ENCODE measurements at regions not wholly inside any gene's neighbourhood (a gene's known extent, or its start where the extent isn't known, plus 50 kb on each side); places are given as distances from the start of the nearest gene placed in this dataset.

DNA sequence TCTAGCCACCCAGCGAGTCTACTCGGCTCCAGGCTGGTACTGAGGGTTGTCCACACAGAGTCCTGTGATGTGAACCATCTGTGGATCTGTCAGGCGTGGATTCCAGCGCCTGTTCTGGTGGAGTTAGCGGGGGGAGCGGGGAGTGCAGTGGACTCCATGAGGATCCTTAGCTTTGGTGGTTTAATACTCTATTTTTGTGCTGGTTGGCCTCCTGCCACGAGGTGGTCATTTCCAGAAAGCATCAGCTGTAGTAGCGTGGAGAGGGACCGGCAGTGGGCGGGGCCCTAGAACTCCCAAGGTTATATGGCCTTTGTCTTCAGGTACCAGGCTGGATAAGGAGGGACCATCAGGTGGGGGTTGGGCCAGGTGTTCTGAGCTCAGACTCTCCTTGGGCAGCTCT lies 446.5 kb downstream of the EDEM1 start:
- Mint-ChIP-seq H3K9me3 (peaks cover 5% of the 10 kb centered on the region), H3K27me3 (ENCODE audit: low read depth) (no peaks in the 10 kb centered on the region)
- DNase-seq (ENCODE audit: low read depth, low spot score) = no peak

GRCh38 chr3:5634411-5634810 lies 446.9 kb downstream of the EDEM1 start:
- TF ChIP-seq CTCF (conservative IDR thresholded peaks at IDR 0.05) = no peak
- H3K27me3 Mint-ChIP-seq (ENCODE audit: low read depth) = no peaks in the 10 kb centered on the region
- DNase-seq (ENCODE audit: low read depth, low spot score) = no peak
- H3K36me3 Mint-ChIP-seq (ENCODE audit: low read depth) = no peaks in the 10 kb centered on the region
- no peak overlapping the region for H3K4me3 Mint-ChIP-seq
- no peak overlapping the region for H3K27ac Mint-ChIP-seq (ENCODE audit: unreplicated experiment)
- H3K9me3 Mint-ChIP-seq = peaks cover 5% of the 10 kb centered on the region
- H3K4me1 Mint-ChIP-seq = peaks cover 7% of the 10 kb centered on the region

More for the DNA sequence above, 446.5 kb downstream of the EDEM1 start:
- no peak for TF ChIP-seq CTCF (conservative IDR thresholded peaks at IDR 0.05)
- Mint-ChIP-seq H3K36me3 (ENCODE audit: low read depth) (no peaks in the 10 kb centered on the region), H3K4me3 (no peak overlapping the region), H3K4me1 (peaks cover 7% of the 10 kb centered on the region), H3K27ac (ENCODE audit: unreplicated experiment) (no peak overlapping the region)

GRCh38 chr3:5635746-5636145 lies 448.2 kb downstream of the EDEM1 start:
- TF ChIP-seq CTCF (conservative IDR thresholded peaks at IDR 0.05) = no peak
- Mint-ChIP-seq H3K27me3 (ENCODE audit: low read depth) (no peaks in the 10 kb centered on the region), H3K4me1 (peaks cover 7% of the 10 kb centered on the region), H3K36me3 (ENCODE audit: low read depth) (no peaks in the 10 kb centered on the region), H3K9me3 (peaks cover 9% of the 10 kb centered on the region), H3K27ac (ENCODE audit: unreplicated experiment) (no peak overlapping the region), H3K4me3 (no peak overlapping the region)
- DNase-seq (ENCODE audit: low read depth, low spot score) = no peak

- no peak for DNase-seq (ENCODE audit: low read depth, low spot score)
- Mint-ChIP-seq H3K4me1 (peaks cover 7% of the 10 kb centered on the region), H3K36me3 (ENCODE audit: low read depth) (no peaks in the 10 kb centered on the region), H3K4me3 (no peak overlapping the region), H3K27ac (ENCODE audit: unreplicated experiment) (no peak overlapping the region), H3K27me3 (ENCODE audit: low read depth) (no peaks in the 10 kb centered on the region), H3K9me3 (peaks cover 24% of the 10 kb centered on the region)
- no peak for TF ChIP-seq CTCF (conservative IDR thresholded peaks at IDR 0.05)
These were observed 451.0 kb downstream of the EDEM1 start for GRCh38 chr3:5638550-5638949.

- H3K4me1 Mint-ChIP-seq = peaks cover 16% of the 10 kb centered on the region
- TF ChIP-seq CTCF (conservative IDR thresholded peaks at IDR 0.05) = no peak
- H3K4me3 Mint-ChIP-seq = no peak overlapping the region
- no peak overlapping the region for H3K27ac Mint-ChIP-seq (ENCODE audit: unreplicated experiment)
- H3K36me3 Mint-ChIP-seq (ENCODE audit: low read depth) = no peaks in the 10 kb centered on the region
- H3K27me3 Mint-ChIP-seq (ENCODE audit: low read depth) = no peaks in the 10 kb centered on the region
- DNase-seq (ENCODE audit: low read depth, low spot score) = no peak
- peaks cover 25% of the 10 kb centered on the region for H3K9me3 Mint-ChIP-seq
These were observed 457.5 kb downstream of the EDEM1 start for GRCh38 chr3:5644773-5645670.

Data from neural crest cell (in vitro differentiated cells).